Cardiac muscle cell (in vitro differentiated cells and primary cell): ENCODE measurements at regions not wholly inside any gene's neighbourhood (a gene's known extent, or its start where the extent isn't known, plus 50 kb on each side); places are given as distances from the start of the nearest gene placed in this dataset.

Source experiments
- DNase-seq, 2 donors: peaks; one replicate each; pipeline versions ENCODE4 v3.0.0 to v3.0.0-alpha.2; 2010 to 2017; ENCODE audit warnings: low read depth in 1 of 2, low spot score in 1 of 2
- H3K27ac ChIP-seq: fragments of 200-600 bp; sonication (generic); 2 replicates; pipeline ENCODE4 v1.5.1; 2016
- H3K27me3 ChIP-seq: fragments of 200-600 bp; sonication (generic); 2 replicates; pipeline ENCODE4 v1.6.0; 2016; ENCODE audit warnings: control low read depth
- H3K36me3 ChIP-seq: fragments of 200-600 bp; sonication (generic); 2 replicates; pipeline ENCODE4 v1.5.1; 2016; ENCODE audit warnings: control low read depth
- H3K4me1 ChIP-seq: fragments of 200-600 bp; sonication (generic); 2 replicates; pipeline ENCODE4 v1.8.1; 2017; ENCODE audit warnings: low read depth, mild to moderate bottlenecking, mixed run types
- H3K4me3 ChIP-seq: fragments of 200-600 bp; sonication (generic); 2 replicates; pipeline ENCODE4 v1.5.1; 2016; ENCODE audit warnings: mild to moderate bottlenecking
- H3K9me3 ChIP-seq: fragments of 200-600 bp; sonication (generic); 2 replicates; pipeline ENCODE4 v1.5.1; 2017; ENCODE audit warnings: low read depth, mild to moderate bottlenecking, control low read depth
- TF ChIP-seq, protein P1 (sequence below): IDR thresholded peaks from 2 replicates; pipeline ENCODE4 v1.5.1; 2012; ENCODE audit warnings: low read depth, mild to moderate bottlenecking, low read length

DNA sequence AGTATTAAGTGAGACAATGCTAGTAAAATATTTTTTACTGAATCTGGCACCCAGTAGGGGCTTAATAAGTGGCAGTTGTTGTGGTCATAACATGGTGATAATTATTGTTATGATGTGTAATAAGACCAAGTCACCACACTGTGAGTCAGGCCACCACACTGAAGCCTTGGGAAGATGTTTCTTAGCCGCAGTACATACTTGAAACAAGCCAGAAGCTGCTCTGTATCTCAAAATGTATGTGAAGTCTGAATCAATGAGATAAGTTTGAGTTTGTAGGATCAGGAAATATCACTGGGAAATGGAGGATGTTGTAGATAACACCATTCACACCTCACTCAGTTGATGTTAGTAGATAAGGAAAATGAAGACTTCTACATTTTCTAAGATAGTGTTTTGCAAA lies 51.3 kb upstream of the PTPN3 start:
- Histone ChIP-seq H3K27ac (no peak overlapping the region), H3K27me3 (no peaks in the 10 kb centered on the region), H3K9me3 (no peaks in the 10 kb centered on the region), H3K4me3 (no peak overlapping the region), H3K36me3 (no peaks in the 10 kb centered on the region), H3K4me1 (peaks cover 4% of the 10 kb centered on the region)
- DNase-seq, result peak in 1 of 2 donors; percentile 9
- TF ChIP-seq, protein P1, sequence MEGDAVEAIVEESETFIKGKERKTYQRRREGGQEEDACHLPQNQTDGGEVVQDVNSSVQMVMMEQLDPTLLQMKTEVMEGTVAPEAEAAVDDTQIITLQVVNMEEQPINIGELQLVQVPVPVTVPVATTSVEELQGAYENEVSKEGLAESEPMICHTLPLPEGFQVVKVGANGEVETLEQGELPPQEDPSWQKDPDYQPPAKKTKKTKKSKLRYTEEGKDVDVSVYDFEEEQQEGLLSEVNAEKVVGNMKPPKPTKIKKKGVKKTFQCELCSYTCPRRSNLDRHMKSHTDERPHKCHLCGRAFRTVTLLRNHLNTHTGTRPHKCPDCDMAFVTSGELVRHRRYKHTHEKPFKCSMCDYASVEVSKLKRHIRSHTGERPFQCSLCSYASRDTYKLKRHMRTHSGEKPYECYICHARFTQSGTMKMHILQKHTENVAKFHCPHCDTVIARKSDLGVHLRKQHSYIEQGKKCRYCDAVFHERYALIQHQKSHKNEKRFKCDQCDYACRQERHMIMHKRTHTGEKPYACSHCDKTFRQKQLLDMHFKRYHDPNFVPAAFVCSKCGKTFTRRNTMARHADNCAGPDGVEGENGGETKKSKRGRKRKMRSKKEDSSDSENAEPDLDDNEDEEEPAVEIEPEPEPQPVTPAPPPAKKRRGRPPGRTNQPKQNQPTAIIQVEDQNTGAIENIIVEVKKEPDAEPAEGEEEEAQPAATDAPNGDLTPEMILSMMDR, result no peak

DNA sequence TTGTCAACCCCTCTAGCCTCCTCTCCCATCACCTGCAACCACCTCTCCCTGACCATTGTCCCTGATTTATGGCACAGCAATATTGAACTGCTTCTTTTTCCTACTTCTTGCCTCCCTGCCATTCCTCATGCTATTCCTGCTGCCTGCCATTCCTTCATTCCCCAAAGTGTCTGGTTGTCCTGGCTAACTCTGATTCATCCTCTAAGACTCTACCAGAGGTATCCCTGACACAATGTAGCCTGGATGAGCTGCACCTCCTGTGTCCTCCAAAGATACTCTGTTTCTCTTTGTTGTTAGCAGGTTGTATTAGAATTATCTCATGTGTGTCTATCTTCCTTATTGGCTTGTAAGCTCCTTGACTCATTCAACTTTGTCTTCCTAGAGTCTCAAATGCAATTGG lies 53.5 kb upstream of the PTPN3 start:
- H3K4me1 ChIP-seq, result peaks cover 4% of the 10 kb centered on the region
- H3K27ac ChIP-seq, result no peak overlapping the region
- no peak overlapping the region for H3K4me3 ChIP-seq
- no peaks in the 10 kb centered on the region for H3K27me3 ChIP-seq
- no peak for DNase-seq
- TF ChIP-seq, protein P1, result no peak
- H3K36me3 ChIP-seq, result no peaks in the 10 kb centered on the region
- H3K9me3 ChIP-seq, result no peaks in the 10 kb centered on the region

DNA sequence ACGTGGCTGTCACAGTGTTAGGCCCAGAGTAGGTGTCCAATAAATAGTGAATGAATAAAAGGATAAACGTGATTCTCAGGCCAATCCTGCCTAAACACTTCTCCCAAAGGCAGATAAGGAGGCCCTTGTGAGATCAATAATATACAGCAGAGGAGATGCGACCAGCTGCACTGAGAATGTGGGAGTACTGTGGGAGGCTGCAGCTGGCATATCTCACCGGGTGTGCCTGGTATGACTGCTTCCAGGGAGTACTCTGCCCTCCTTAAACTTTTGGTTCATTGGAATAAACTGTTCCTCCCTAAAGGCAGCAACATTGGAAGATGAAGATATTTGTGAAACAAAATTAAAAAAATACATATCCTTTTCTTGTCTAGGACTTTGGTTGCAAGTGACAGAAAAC lies 57.1 kb upstream of the PTPN3 start:
- no peaks in the 10 kb centered on the region for H3K4me1 ChIP-seq
- TF ChIP-seq, protein P1, result no peak
- DNase-seq, result no peak
- no peak overlapping the region for H3K4me3 ChIP-seq
- H3K9me3 ChIP-seq, result no peaks in the 10 kb centered on the region
- H3K27me3 ChIP-seq, result no peaks in the 10 kb centered on the region
- no peaks in the 10 kb centered on the region for H3K36me3 ChIP-seq
- H3K27ac ChIP-seq, result no peak overlapping the region

DNA sequence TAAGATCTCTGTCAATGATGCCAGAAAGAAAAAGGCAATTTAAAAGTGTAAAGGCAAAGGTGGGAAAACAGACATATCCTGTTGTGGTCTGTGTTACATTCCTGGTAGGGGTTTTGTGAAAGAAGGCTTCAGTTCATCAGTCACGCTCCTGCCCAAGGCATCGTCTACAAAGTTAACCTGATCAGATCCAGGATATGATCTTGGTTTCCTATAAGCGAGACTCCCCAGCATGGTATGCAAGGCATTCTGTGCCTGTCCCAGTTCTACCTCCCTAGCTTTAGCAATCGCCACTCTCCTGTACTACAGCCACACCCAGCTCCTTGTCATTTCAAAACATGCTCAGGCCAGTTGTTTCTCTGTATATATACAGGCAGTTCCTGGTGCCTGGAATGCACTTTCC lies 58.0 kb upstream of the PTPN3 start:
- Histone ChIP-seq H3K9me3 (no peaks in the 10 kb centered on the region), H3K27me3 (no peaks in the 10 kb centered on the region), H3K4me3 (no peak overlapping the region), H3K27ac (no peak overlapping the region), H3K36me3 (no peaks in the 10 kb centered on the region), H3K4me1 (no peaks in the 10 kb centered on the region)
- DNase-seq, result no peak
- TF ChIP-seq, protein P1, result no peak

DNA sequence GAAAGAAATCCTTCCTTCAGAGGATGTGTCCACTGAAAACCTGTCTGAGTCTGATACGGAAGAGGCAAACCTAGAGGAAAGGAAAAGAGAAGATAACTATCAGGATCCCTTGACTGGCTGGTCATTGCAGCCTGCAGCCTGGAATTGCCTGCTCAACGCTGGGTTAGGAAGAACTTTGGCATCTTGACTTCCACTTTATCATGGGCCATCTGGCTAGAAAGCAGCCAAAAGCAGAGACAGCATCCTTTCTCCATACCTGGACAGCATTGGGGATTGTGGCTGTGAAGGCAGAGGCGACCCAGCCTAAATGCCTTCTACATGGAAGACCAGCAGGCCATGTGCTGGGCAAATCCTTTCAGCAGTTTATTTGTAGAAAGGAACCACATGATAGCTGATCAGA lies 58.7 kb upstream of the PTPN3 start:
- Histone ChIP-seq H3K27me3 (no peaks in the 10 kb centered on the region), H3K4me3 (no peak overlapping the region), H3K9me3 (no peaks in the 10 kb centered on the region), H3K27ac (no peak overlapping the region), H3K4me1 (no peaks in the 10 kb centered on the region), H3K36me3 (no peaks in the 10 kb centered on the region)
- no peak for DNase-seq
- TF ChIP-seq, protein P1, result no peak

DNA sequence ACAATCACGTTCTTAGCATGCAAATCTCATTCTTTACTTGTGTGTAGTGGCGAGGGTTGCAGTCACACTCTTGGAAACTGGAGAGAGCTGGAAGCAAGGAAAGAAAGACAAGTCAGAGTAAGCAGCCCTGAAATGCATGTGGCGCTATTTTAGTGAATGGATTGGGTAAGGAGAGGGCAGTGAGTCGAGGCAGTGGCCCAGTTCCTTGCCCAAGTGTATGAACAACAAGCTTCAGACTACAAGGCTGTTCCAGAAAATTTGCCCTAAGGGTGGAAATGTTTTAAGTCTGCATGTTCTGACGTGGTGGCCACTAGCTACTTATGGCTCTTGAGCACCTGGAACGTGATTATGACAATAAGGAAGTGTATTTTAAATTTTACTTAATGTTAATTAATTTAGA lies 59.4 kb upstream of the PTPN3 start:
- Histone ChIP-seq H3K4me1 (no peaks in the 10 kb centered on the region), H3K4me3 (no peak overlapping the region), H3K9me3 (no peaks in the 10 kb centered on the region), H3K36me3 (no peaks in the 10 kb centered on the region), H3K27ac (no peak overlapping the region), H3K27me3 (no peaks in the 10 kb centered on the region)
- TF ChIP-seq, protein P1, result no peak
- DNase-seq, result no peak
